ENCODE measurements at regions not wholly inside any gene's neighbourhood (a gene's known extent, or its start where the extent isn't known, plus 50 kb on each side); places are given as distances from the start of the nearest gene placed in this dataset.

DNA sequence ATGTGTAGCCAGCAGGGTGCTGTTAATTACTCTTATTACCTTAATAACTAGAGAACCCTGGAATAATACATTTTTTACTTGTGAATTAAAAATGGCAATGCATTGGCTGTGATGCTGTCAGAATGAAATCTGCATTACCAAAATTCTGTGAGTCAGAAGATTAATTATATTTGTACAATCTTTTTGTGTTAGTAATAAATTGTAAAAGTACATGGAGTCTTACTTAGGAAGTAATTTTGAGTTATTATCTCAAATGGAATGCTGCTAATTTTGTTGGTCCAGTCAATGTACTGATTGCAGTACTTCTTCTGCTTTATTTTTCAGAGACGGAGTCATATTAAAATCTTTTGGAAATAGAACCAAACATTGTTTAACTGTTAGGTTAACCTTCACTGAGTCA is 152.0 kb upstream of the SLC10A2 start:
- no peaks in the 10 kb centered on the region for H3K27me3 ChIP-seq (ENCODE audit: insufficient read depth, poor library complexity, severe bottlenecking)
- H3K9me3 ChIP-seq (ENCODE audit: severe bottlenecking), result no peaks in the 10 kb centered on the region
- H3K36me3 ChIP-seq (ENCODE audit: low read depth), result no peaks in the 10 kb centered on the region
- DNase-seq (ENCODE audit: low spot score), result no peak
- peak overlapping the region; percentile 70 for H3K27ac ChIP-seq (ENCODE audit: poor library complexity, severe bottlenecking)
- no peak for TF ChIP-seq CTCF (IDR thresholded peaks at IDR 0.05; ENCODE audit: poor library complexity, severe bottlenecking)
- H3K4me1 ChIP-seq (ENCODE audit: insufficient read depth, poor library complexity, severe bottlenecking), result peaks cover 31% of the 10 kb centered on the region
- H3K4me3 ChIP-seq (ENCODE audit: severe bottlenecking), result no peak overlapping the region
- peak; percentile 45 for ATAC-seq (ENCODE audit: low read depth)

GRCh38 chr13:103213152-103213551 is 146.9 kb upstream of the SLC10A2 start:
- Histone ChIP-seq H3K4me3 (ENCODE audit: severe bottlenecking) (no peak overlapping the region), H3K27me3 (ENCODE audit: insufficient read depth, poor library complexity, severe bottlenecking) (no peaks in the 10 kb centered on the region), H3K36me3 (ENCODE audit: low read depth) (no peaks in the 10 kb centered on the region), H3K27ac (ENCODE audit: poor library complexity, severe bottlenecking) (no peak overlapping the region), H3K9me3 (ENCODE audit: severe bottlenecking) (no peaks in the 10 kb centered on the region), H3K4me1 (ENCODE audit: insufficient read depth, poor library complexity, severe bottlenecking) (peaks cover 8% of the 10 kb centered on the region)
- ATAC-seq (ENCODE audit: low read depth), result no peak
- no peak for TF ChIP-seq CTCF (IDR thresholded peaks at IDR 0.05; ENCODE audit: poor library complexity, severe bottlenecking)
- DNase-seq (ENCODE audit: low spot score), result no peak

- no peaks in the 10 kb centered on the region for H3K9me3 ChIP-seq (ENCODE audit: severe bottlenecking)
- H3K27me3 ChIP-seq (ENCODE audit: insufficient read depth, poor library complexity, severe bottlenecking), result no peaks in the 10 kb centered on the region
- no peak for ATAC-seq (ENCODE audit: low read depth)
- DNase-seq (ENCODE audit: low spot score), result no peak
- no peak for TF ChIP-seq CTCF (IDR thresholded peaks at IDR 0.05; ENCODE audit: poor library complexity, severe bottlenecking)
- H3K4me3 ChIP-seq (ENCODE audit: severe bottlenecking), result no peak overlapping the region
- no peak overlapping the region for H3K27ac ChIP-seq (ENCODE audit: poor library complexity, severe bottlenecking)
- no peaks in the 10 kb centered on the region for H3K4me1 ChIP-seq (ENCODE audit: insufficient read depth, poor library complexity, severe bottlenecking)
- H3K36me3 ChIP-seq (ENCODE audit: low read depth), result no peaks in the 10 kb centered on the region
Observed at GRCh38 chr13:103210348-103210747, 144.1 kb upstream of the SLC10A2 start.

GRCh38 chr13:103203735-103204330 is 137.6 kb upstream of the SLC10A2 start:
- H3K27me3 ChIP-seq (ENCODE audit: insufficient read depth, poor library complexity, severe bottlenecking), result no peaks in the 10 kb centered on the region
- TF ChIP-seq CTCF (IDR thresholded peaks at IDR 0.05; ENCODE audit: poor library complexity, severe bottlenecking), result no peak
- ATAC-seq (ENCODE audit: low read depth), result no peak

GRCh38 chr13:103200118-103200885 is 134.1 kb upstream of the SLC10A2 start:
- Histone ChIP-seq H3K27ac (ENCODE audit: poor library complexity, severe bottlenecking) (no peak overlapping the region), H3K27me3 (ENCODE audit: insufficient read depth, poor library complexity, severe bottlenecking) (no peaks in the 10 kb centered on the region), H3K36me3 (ENCODE audit: low read depth) (no peaks in the 10 kb centered on the region), H3K4me3 (ENCODE audit: severe bottlenecking) (no peak overlapping the region), H3K9me3 (ENCODE audit: severe bottlenecking) (no peaks in the 10 kb centered on the region), H3K4me1 (ENCODE audit: insufficient read depth, poor library complexity, severe bottlenecking) (no peaks in the 10 kb centered on the region)
- no peak for DNase-seq (ENCODE audit: low spot score)
- no peak for ATAC-seq (ENCODE audit: low read depth)
- no peak for TF ChIP-seq CTCF (IDR thresholded peaks at IDR 0.05; ENCODE audit: poor library complexity, severe bottlenecking)

More at GRCh38 chr13:103203735-103204330, 137.6 kb upstream of the SLC10A2 start:
- DNase-seq (ENCODE audit: low spot score), result no peak
- Histone ChIP-seq H3K27ac (ENCODE audit: poor library complexity, severe bottlenecking) (no peak overlapping the region), H3K9me3 (ENCODE audit: severe bottlenecking) (no peaks in the 10 kb centered on the region), H3K4me3 (ENCODE audit: severe bottlenecking) (no peak overlapping the region), H3K36me3 (ENCODE audit: low read depth) (no peaks in the 10 kb centered on the region), H3K4me1 (ENCODE audit: insufficient read depth, poor library complexity, severe bottlenecking) (no peaks in the 10 kb centered on the region)

Data from RWPE2 (cell line).